ENCODE measurements at regions not wholly inside any gene's neighbourhood (a gene's known extent, or its start where the extent isn't known, plus 50 kb on each side); places are given as distances from the start of the nearest gene placed in this dataset.
A peak's percentile ranks its signal among the peaks of the same experiment; 100 is the strongest.

GRCh38 chr14:22405201-22405600, 183.8 kb downstream of the DAD1 start:
- ATAC-seq (ENCODE audit: poor library complexity) (no peak), DNase-seq (no peak)
- intact Hi-C loops (cut with DNase I), result no loop called here

GRCh38 chr14:22403296-22403695, 185.7 kb downstream of the DAD1 start:
- ATAC-seq (ENCODE audit: poor library complexity) (no peak), DNase-seq (no peak)
- intact Hi-C loops (cut with DNase I), result no loop called here

GRCh38 chr14:22400655-22401259, 188.3 kb downstream of the DAD1 start:
- intact Hi-C loops (cut with DNase I), result no loop called here
- DNase-seq (no peak), ATAC-seq (ENCODE audit: poor library complexity) (peak; percentile 49)

DNA sequence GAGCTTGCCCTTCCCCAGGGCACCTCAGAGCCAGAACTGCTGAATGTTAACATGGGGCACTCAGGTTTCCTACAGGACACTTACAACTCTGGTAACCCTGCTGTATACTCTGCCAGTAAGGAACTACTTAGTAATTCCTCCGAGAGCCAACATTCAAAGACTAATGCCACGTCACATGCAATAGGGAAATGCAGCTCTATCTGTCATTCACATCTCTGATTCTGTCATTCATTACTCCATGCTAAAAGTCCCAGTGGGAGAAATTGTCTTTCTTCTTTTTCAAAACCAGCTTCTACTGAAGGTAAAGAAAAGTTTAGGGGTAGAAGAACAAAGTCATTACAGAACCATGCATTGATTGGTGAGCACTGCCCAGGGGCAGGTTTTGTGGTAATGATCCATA, 189.2 kb downstream of the DAD1 start:
- intact Hi-C loops (cut with DNase I), result loop anchor here (10.0 kb wide), 1 partner anchor 445 kb away; no protein-coding TSS in a partner anchor
- DNase-seq (no peak), ATAC-seq (ENCODE audit: poor library complexity) (no peak)

- no peak for DNase-seq
- ATAC-seq (ENCODE audit: poor library complexity), result no peak
- intact Hi-C loops (cut with DNase I), result loop anchor here (10.0 kb wide), 1 partner anchor 448 kb away; no protein-coding TSS in a partner anchor
Observed at GRCh38 chr14:22397221-22397737, 191.7 kb downstream of the DAD1 start.

- intact Hi-C loops (cut with DNase I), result loop anchor here (10.0 kb wide), 1 partner anchor 449 kb away; no protein-coding TSS in a partner anchor
- DNase-seq (no peak), ATAC-seq (ENCODE audit: poor library complexity) (no peak)
Observed at GRCh38 chr14:22395803-22396202, 193.2 kb downstream of the DAD1 start.

DNA sequence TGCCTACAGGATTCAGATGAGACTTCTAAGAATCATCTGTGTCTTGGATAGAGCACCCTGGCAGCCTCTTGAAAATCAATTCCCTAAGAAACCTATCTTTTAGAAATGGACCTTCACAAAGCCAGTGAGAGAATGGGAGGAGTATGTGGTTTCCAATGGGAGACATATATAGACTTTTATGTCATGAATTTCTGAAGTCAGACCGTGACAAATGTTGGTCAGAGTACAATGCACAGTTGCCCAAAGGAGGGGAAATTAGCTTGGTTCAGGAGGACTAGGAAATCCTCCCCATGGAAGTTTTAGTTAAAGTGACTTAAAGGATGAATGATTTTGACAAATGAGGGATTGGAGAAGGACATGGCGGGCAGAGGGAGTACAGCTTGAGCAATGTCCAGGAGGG, 194.4 kb downstream of the DAD1 start:
- DNase-seq (no peak), ATAC-seq (ENCODE audit: poor library complexity) (no peak)
- intact Hi-C loops (cut with DNase I), result loop anchor here (5.0 to 10.0 kb wide), 3 partner anchors 163 to 450 kb away; no protein-coding TSS in a partner anchor

GRCh38 chr14:22393796-22394195, 195.2 kb downstream of the DAD1 start:
- ATAC-seq (ENCODE audit: poor library complexity) (no peak), DNase-seq (no peak)
- intact Hi-C loops (cut with DNase I), result loop anchor here (5.0 to 10.0 kb wide), 3 partner anchors 164 to 451 kb away; no protein-coding TSS in a partner anchor

DNA sequence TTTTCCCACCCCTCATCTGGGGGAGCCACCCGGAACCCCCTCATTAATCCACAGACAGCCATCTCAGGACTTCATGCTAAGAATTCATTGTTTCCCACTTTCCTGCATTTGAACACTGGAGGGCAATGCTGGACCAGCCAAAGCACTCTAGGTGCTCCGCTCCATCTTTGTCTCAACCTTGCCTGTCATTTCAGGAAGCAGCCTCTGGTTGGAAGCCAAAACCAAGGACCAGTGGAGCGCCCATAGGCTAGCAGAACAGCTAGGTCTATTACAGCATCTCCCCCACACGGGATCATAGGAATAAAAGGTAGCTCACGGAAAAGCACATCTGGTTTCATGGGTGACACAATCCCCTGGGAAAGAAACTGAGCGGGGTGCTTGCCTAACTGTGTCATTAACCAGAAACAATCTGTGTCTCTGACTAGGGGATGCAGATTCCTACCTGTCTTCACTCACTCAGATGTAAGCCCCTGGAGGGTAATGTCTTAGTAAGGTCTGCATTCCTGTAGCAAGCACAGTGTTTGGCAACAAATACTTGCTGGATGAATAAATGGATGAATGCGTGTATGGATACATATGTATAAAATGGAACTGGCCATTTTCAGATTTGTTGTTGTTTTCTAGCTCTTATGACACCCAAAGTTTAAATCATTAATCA, 197.0 kb downstream of the DAD1 start:
- peak; percentile 87 for ATAC-seq (ENCODE audit: poor library complexity)
- intact Hi-C loops (cut with DNase I), result loop anchor here (5.0 to 10.0 kb wide), 3 partner anchors 165 to 453 kb away; no protein-coding TSS in a partner anchor

GRCh38 chr14:22390824-22391461, 198.1 kb downstream of the DAD1 start:
- intact Hi-C loops (cut with DNase I), result loop anchor here (5.0 to 10.0 kb wide), 3 partner anchors 166 to 454 kb away; no protein-coding TSS in a partner anchor
- DNase-seq (no peak), ATAC-seq (ENCODE audit: poor library complexity) (no peak)

More for the DNA sequence above, 197.0 kb downstream of the DAD1 start:
- peak; percentile 60 for DNase-seq

DNA sequence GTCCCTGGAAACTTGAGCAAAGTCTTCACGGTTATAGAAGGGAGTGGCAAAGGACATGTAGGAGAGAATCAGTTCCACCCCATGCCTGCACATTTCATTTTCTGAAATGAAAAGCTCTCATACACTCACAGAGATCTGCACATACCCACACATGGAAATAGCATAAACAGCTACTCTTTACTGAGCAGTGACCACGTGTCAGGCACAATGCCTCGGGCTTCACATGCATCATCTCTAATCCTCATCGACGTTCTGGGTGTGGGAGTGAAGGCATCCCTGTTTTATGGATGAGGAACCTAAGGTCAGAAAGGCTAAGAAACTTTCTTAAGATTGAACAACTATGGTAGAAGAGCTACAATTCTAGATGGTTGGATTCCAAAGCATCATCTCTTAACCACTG, 198.8 kb downstream of the DAD1 start:
- no peak for DNase-seq

GRCh38 chr14:22388669-22389595, 200.1 kb downstream of the DAD1 start:
- intact Hi-C loops (cut with DNase I), result loop anchor here (5.0 kb wide), 1 partner anchor 83 kb away; no protein-coding TSS in a partner anchor
- ATAC-seq (ENCODE audit: poor library complexity) (no peak), DNase-seq (no peak)

More for the DNA sequence above, 198.8 kb downstream of the DAD1 start:
- intact Hi-C loops (cut with DNase I), result loop anchor here (5.0 to 10.0 kb wide), 3 partner anchors 167 to 455 kb away; no protein-coding TSS in a partner anchor
- ATAC-seq (ENCODE audit: poor library complexity), result no peak

- ATAC-seq (ENCODE audit: poor library complexity) (no peak), DNase-seq (no peak)
- intact Hi-C loops (cut with DNase I), result loop anchor here (5.0 kb wide), 1 partner anchor 84 kb away; no protein-coding TSS in a partner anchor
Observed at GRCh38 chr14:22387776-22388241, 201.2 kb downstream of the DAD1 start.

- DNase-seq (no peak), ATAC-seq (ENCODE audit: poor library complexity) (peak; percentile 74)
- intact Hi-C loops (cut with DNase I), result loop anchor here (5.0 kb wide), 1 partner anchor 85 kb away; no protein-coding TSS in a partner anchor
Observed at GRCh38 chr14:22386924-22387775, 201.9 kb downstream of the DAD1 start.

- intact Hi-C loops (cut with DNase I), result loop anchor here (5.0 kb wide), 1 partner anchor 87 kb away; no protein-coding TSS in a partner anchor
- ATAC-seq (ENCODE audit: poor library complexity) (no peak), DNase-seq (no peak)
Observed at GRCh38 chr14:22384974-22385526, 204.0 kb downstream of the DAD1 start.

DNA sequence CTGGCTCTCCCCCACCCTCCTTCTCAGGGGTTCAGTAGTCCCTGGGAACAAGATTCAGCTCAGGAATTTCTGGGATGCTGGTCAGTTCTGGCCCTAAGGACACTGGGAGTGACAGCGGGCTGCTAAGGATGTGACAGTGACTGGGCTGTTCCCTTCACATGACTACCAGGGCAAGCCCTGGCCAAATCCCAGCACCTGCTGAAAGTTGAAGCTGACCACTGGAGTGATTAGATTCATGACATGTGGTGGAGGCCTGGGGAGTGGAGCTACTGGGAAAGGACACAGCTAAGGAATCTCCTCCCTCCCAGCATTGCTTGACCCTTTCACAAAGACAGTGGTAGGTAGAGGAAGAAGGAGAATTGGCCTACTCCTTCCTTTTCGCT, 204.9 kb downstream of the DAD1 start:
- ATAC-seq (ENCODE audit: poor library complexity), result no peak
- intact Hi-C loops (cut with DNase I), result no loop called here
- no peak for DNase-seq
